ENCODE measurements at regions not wholly inside any gene's neighbourhood (a gene's known extent, or its start where the extent isn't known, plus 50 kb on each side); places are given as distances from the start of the nearest gene placed in this dataset.
A peak's percentile ranks its signal among the peaks of the same experiment; 100 is the strongest.

GRCh38 chr1:181150273-181150672 lies 61.8 kb downstream of the IER5 start:
- DNase-seq (ENCODE audit: low spot score) (no peak), ATAC-seq (no peak), FAIRE-seq (no peak)
- no TSS peak for BruUV-seq (replicated peaks)
- in situ Hi-C loops (cut with HindIII; ENCODE audit: extremely low pct_ligation_motif_present, low pct_unique_long_range_greater_than_20kb) (no loop called here), intact Hi-C loops (cut with micrococcal nuclease; ENCODE audit: unreplicated experiment) (no loop called here)
- CTCF ChIA-PET (ENCODE audit: low intra/inter-chr PET ratio, low total read pairs) = no interaction called here
- Histone ChIP-seq H3K27me3 (ENCODE audit: control insufficient read depth in 1 of 2, insufficient read depth in 2 of 2, low read length in 2 of 2) (peaks cover 0 to 12% of the 10 kb centered on the region in 2 experiments; a peak in 2 of 5 replicates), H2AFZ (ENCODE audit: low read length) (no peak overlapping the region), H3K27ac (ENCODE audit: extremely low read length, insufficient read depth, low read length) (no peak overlapping the region), H3K9ac (ENCODE audit: insufficient read depth, low read depth, low read length) (no peak overlapping the region), H3K4me3 (replicated peaks in 1 of 3; ENCODE audit: insufficient read depth in 1 of 3, low read depth in 2 of 3, low read length in 3 of 3) (no peak overlapping the region), H3K36me3 (replicated peaks in 1 of 2; ENCODE audit: control insufficient read depth in 1 of 2, insufficient read depth in 2 of 2, low read length in 2 of 2) (no peaks in the 10 kb centered on the region), H3K9me3 (ENCODE audit: low read length) (no peaks in the 10 kb centered on the region), H3K4me2 (ENCODE audit: low read depth, low read length) (no peak overlapping the region), H4K20me1 (ENCODE audit: insufficient read depth, low read length) (no peaks in the 10 kb centered on the region), H3K4me1 (ENCODE audit: insufficient read depth, low read length) (peaks cover 24% of the 10 kb centered on the region; the same call in 1 of the 2 replicates), H3K79me2 (ENCODE audit: insufficient read depth, low read length) (no peaks in the 10 kb centered on the region)
- no peak for TF ChIP-seq TOE1 (CRISPR knock-in tag; IDR thresholded peaks at IDR 0.05)
- no peak for TF ChIP-seq ZNF737 (CRISPR knock-in tag; IDR thresholded peaks at IDR 0.05; ENCODE audit: borderline replicate concordance)
- TF ChIP-seq ZNF713 (CRISPR knock-in tag; IDR thresholded peaks at IDR 0.05) = no peak
- TF ChIP-seq ZNF549 (CRISPR knock-in tag; IDR thresholded peaks at IDR 0.05) = no peak
- no peak for TF ChIP-seq ZGPAT (CRISPR knock-in tag; IDR thresholded peaks at IDR 0.05)
- no peak for TF ChIP-seq TEAD2 (CRISPR knock-in tag; IDR thresholded peaks at IDR 0.05)
- TF ChIP-seq ZNF782 (CRISPR knock-in tag; IDR thresholded peaks at IDR 0.05; ENCODE audit: borderline replicate concordance) = no peak
- no peak for TF ChIP-seq SMARCE1 (IDR thresholded peaks at IDR 0.05; ENCODE audit: borderline replicate concordance)
- no peak for TF ChIP-seq HMG20A (CRISPR knock-in tag; IDR thresholded peaks at IDR 0.05; ENCODE audit: borderline replicate concordance)
- POLR2A ChIA-PET = no interaction called here
- 56% methylated on average over 1 of the region's 1 CpG for WGBS (ENCODE audit: low lambda C conversion rate)

GRCh38 chr1:181150842-181151241 lies 62.3 kb downstream of the IER5 start:
- in situ Hi-C loops (cut with HindIII; ENCODE audit: extremely low pct_ligation_motif_present, low pct_unique_long_range_greater_than_20kb) (no loop called here), intact Hi-C loops (cut with micrococcal nuclease; ENCODE audit: unreplicated experiment) (no loop called here)
- FAIRE-seq (no peak), DNase-seq (ENCODE audit: low spot score) (no peak), ATAC-seq (no peak)
- ChIA-PET CTCF (ENCODE audit: low intra/inter-chr PET ratio, low total read pairs) (no interaction called here), POLR2A (no interaction called here)
- Histone ChIP-seq H3K9me3 (ENCODE audit: low read length) (no peaks in the 10 kb centered on the region), H2AFZ (ENCODE audit: low read length) (no peak overlapping the region), H3K79me2 (ENCODE audit: insufficient read depth, low read length) (no peaks in the 10 kb centered on the region), H3K27me3 (ENCODE audit: control insufficient read depth in 1 of 2, insufficient read depth in 2 of 2, low read length in 2 of 2) (peaks cover 0 to 12% of the 10 kb centered on the region in 2 experiments; a peak in 2 of 5 replicates), H3K4me3 (replicated peaks in 1 of 3; ENCODE audit: insufficient read depth in 1 of 3, low read depth in 2 of 3, low read length in 3 of 3) (no peak overlapping the region), H3K27ac (ENCODE audit: extremely low read length, insufficient read depth, low read length) (no peak overlapping the region), H3K36me3 (replicated peaks in 1 of 2; ENCODE audit: control insufficient read depth in 1 of 2, insufficient read depth in 2 of 2, low read length in 2 of 2) (no peaks in the 10 kb centered on the region), H3K4me1 (ENCODE audit: insufficient read depth, low read length) (peaks cover 24% of the 10 kb centered on the region; the same call in 1 of the 2 replicates), H3K4me2 (ENCODE audit: low read depth, low read length) (no peak overlapping the region), H4K20me1 (ENCODE audit: insufficient read depth, low read length) (no peaks in the 10 kb centered on the region), H3K9ac (ENCODE audit: insufficient read depth, low read depth, low read length) (no peak overlapping the region)
- BruUV-seq (replicated peaks) = no TSS peak
- TF ChIP-seq ATF7-NPFF (CRISPR knock-in tag; IDR thresholded peaks at IDR 0.05; ENCODE audit: low read depth) (no peak), NKX3-1 (CRISPR knock-in tag; IDR thresholded peaks at IDR 0.05) (no peak), ZNF7 (CRISPR knock-in tag; IDR thresholded peaks at IDR 0.05) (no peak), ATF2 (CRISPR knock-in tag; IDR thresholded peaks at IDR 0.05) (no peak), TSC22D2 (CRISPR knock-in tag; IDR thresholded peaks at IDR 0.05; ENCODE audit: borderline replicate concordance) (no peak), ZNF18 (CRISPR knock-in tag; IDR thresholded peaks at IDR 0.05; ENCODE audit: insufficient replicate concordance) (no peak), TARDBP (CRISPR knock-in tag; IDR thresholded peaks at IDR 0.05) (no peak), MAFK (conservative IDR thresholded peaks at IDR 0.05 in 1 of 2, IDR thresholded peaks at IDR 0.05 in 1 of 2; ENCODE audit: low read length in 2 of 2) (peak; percentile 71 to 72), ZNF12 (CRISPR knock-in tag; IDR thresholded peaks at IDR 0.05) (peak; percentile 82)
